Small intestine (tissue), 7 donors: ENCODE measurements at regions not wholly inside any gene's neighbourhood (a gene's known extent, or its start where the extent isn't known, plus 50 kb on each side); places are given as distances from the start of the nearest gene placed in this dataset.

Source experiments
- DNase-seq, 2 donors: peaks; one replicate each; pipeline versions ENCODE4 v3.0.0 to v3.0.0-alpha.2; 2013
- FAIRE-seq: peaks from 2 replicates; lab custom pipeline; 2012; peaks lifted over from hg19 to GRCh38; lab: Jason Lieb, UNC
- H3K27ac ChIP-seq, 3 donors: one replicate each; pipeline ENCODE4 v1.5.1; 2013; ENCODE audit warnings: low read length in 2 of 3, mild to moderate bottlenecking in 2 of 3, control low read depth in 1 of 3, inconsistent platforms in 1 of 3, low read depth in 1 of 3, moderate library complexity in 1 of 3
- H3K27me3 ChIP-seq, 3 donors: one replicate each; pipeline ENCODE4 v1.6.1; 2013; ENCODE audit warnings: low read length in 3 of 3, inconsistent platforms in 1 of 3; ENCODE audit not compliant: control insufficient read depth in 3 of 3, insufficient read depth in 3 of 3
- H3K36me3 ChIP-seq, 3 donors: one replicate each; pipeline ENCODE4 v1.6.1; 2013; ENCODE audit warnings: low read length in 3 of 3, inconsistent platforms in 1 of 3, low read depth in 1 of 3, mild to moderate bottlenecking in 1 of 3, moderate library complexity in 1 of 3; ENCODE audit not compliant: control insufficient read depth in 3 of 3, insufficient read depth in 2 of 3
- H3K4me1 ChIP-seq, 3 donors: one replicate each; pipeline ENCODE4 v1.6.1; 2013; ENCODE audit warnings: low read length in 2 of 3, inconsistent platforms in 1 of 3, low read depth in 1 of 3, mild to moderate bottlenecking in 1 of 3, moderate library complexity in 1 of 3; ENCODE audit not compliant: control insufficient read depth in 3 of 3, insufficient read depth in 2 of 3
- H3K4me3 ChIP-seq, 3 donors: one replicate each; pipeline ENCODE4 v1.5.1; 2013; ENCODE audit warnings: low read length in 3 of 3, control low read depth in 1 of 3, inconsistent platforms in 1 of 3, low read depth in 1 of 3, mild to moderate bottlenecking in 1 of 3, moderate library complexity in 1 of 3
- H3K9me3 ChIP-seq, 2 donors: one replicate each; pipeline ENCODE4 v1.6.1; 2013; ENCODE audit warnings: low read depth in 1 of 2, low read length in 1 of 2; ENCODE audit not compliant: control insufficient read depth in 2 of 2, insufficient read depth in 1 of 2
- WGBS, 3 donors: extraction: QIAGEN DNeasy Blood & Tissue Kit; methylation state at CpG; one replicate each; pipeline ENCODE4 v1.1.7; 2013; 5-methylcytosine and 5-hydroxymethylcytosine counted together
- donor health status: healthy with polysubstance abuse.
- donor health status: control.
- donor health status: control.
- donor health status: Bipolar disorder and iron deficiency.
- donor health status: healthy.

- WGBS, 3 donors = 41 to 46% (median 42%) methylated on average over 2 of the region's 2 CpGs
- FAIRE-seq (no peak), DNase-seq (no peak)
- no peaks in the 10 kb centered on the region for H3K9me3 ChIP-seq
- H3K4me1 ChIP-seq = no peaks in the 10 kb centered on the region
- H3K27me3 ChIP-seq = no peaks in the 10 kb centered on the region
- no peak overlapping the region for H3K27ac ChIP-seq
- H3K4me3 ChIP-seq = no peak overlapping the region
- no peaks in the 10 kb centered on the region for H3K36me3 ChIP-seq
Observed at GRCh38 chr11:103709371-103709770, 327.1 kb upstream of the DDI1 start.

GRCh38 chr11:103714246-103714645, 322.2 kb upstream of the DDI1 start:
- H3K4me1 ChIP-seq = no peaks in the 10 kb centered on the region
- no peaks in the 10 kb centered on the region for H3K36me3 ChIP-seq
- no peak overlapping the region for H3K27ac ChIP-seq
- no peaks in the 10 kb centered on the region for H3K27me3 ChIP-seq
- DNase-seq (no peak), FAIRE-seq (no peak)
- no peak overlapping the region for H3K4me3 ChIP-seq
- no peaks in the 10 kb centered on the region for H3K9me3 ChIP-seq

GRCh38 chr11:103716363-103716762, 320.1 kb upstream of the DDI1 start:
- no peak for FAIRE-seq
- no peaks in the 10 kb centered on the region for H3K36me3 ChIP-seq
- H3K4me1 ChIP-seq = no peaks in the 10 kb centered on the region
- H3K27me3 ChIP-seq = no peaks in the 10 kb centered on the region
- no peaks in the 10 kb centered on the region for H3K9me3 ChIP-seq
- no peak overlapping the region for H3K4me3 ChIP-seq
- 68 to 83% (median 72%) methylated on average over 3 of the region's 3 CpGs for WGBS, 3 donors
- no peak overlapping the region for H3K27ac ChIP-seq
- no peak for DNase-seq

- FAIRE-seq = no peak
- H3K27me3 ChIP-seq = no peaks in the 10 kb centered on the region
- H3K4me3 ChIP-seq = no peak overlapping the region
- no peaks in the 10 kb centered on the region for H3K4me1 ChIP-seq
- no peaks in the 10 kb centered on the region for H3K36me3 ChIP-seq
- peaks cover 0 to 8% of the 10 kb centered on the region in 2 donors for H3K9me3 ChIP-seq
- WGBS, 3 donors = 61 to 79% (median 61%) methylated on average over 4 of the region's 4 CpGs
- no peak for DNase-seq
- no peak overlapping the region for H3K27ac ChIP-seq
Observed at GRCh38 chr11:103727262-103727661, 309.2 kb upstream of the DDI1 start.

GRCh38 chr11:103729617-103730016, 306.8 kb upstream of the DDI1 start:
- H3K4me1 ChIP-seq = no peaks in the 10 kb centered on the region
- H3K9me3 ChIP-seq = peaks cover 0 to 6% of the 10 kb centered on the region in 2 donors
- H3K27me3 ChIP-seq = no peaks in the 10 kb centered on the region
- H3K27ac ChIP-seq = no peak overlapping the region
- H3K4me3 ChIP-seq = no peak overlapping the region
- FAIRE-seq = no peak
- DNase-seq = no peak
- no peaks in the 10 kb centered on the region for H3K36me3 ChIP-seq

GRCh38 chr11:103730131-103730940, 306.1 kb upstream of the DDI1 start:
- no peak for FAIRE-seq

GRCh38 chr11:103731670-103732069, 304.8 kb upstream of the DDI1 start:
- H3K27ac ChIP-seq = no peak overlapping the region
- FAIRE-seq (no peak), DNase-seq (no peak)
- WGBS, 3 donors = 47 to 48% (median 48%) methylated on average over 2 of the region's 2 CpGs
- no peaks in the 10 kb centered on the region for H3K36me3 ChIP-seq
- no peak overlapping the region for H3K4me3 ChIP-seq
- H3K27me3 ChIP-seq = no peaks in the 10 kb centered on the region
- no peaks in the 10 kb centered on the region for H3K4me1 ChIP-seq
- peaks cover 0 to 6% of the 10 kb centered on the region in 2 donors for H3K9me3 ChIP-seq

More at GRCh38 chr11:103730131-103730940, 306.1 kb upstream of the DDI1 start:
- peaks cover 0 to 6% of the 10 kb centered on the region in 2 donors for H3K9me3 ChIP-seq
- WGBS, 3 donors = 51 to 66% (median 55%) methylated on average over 2 of the region's 2 CpGs
- H3K27ac ChIP-seq = no peak overlapping the region
- no peaks in the 10 kb centered on the region for H3K27me3 ChIP-seq
- H3K36me3 ChIP-seq = no peaks in the 10 kb centered on the region
- no peaks in the 10 kb centered on the region for H3K4me1 ChIP-seq
- H3K4me3 ChIP-seq = no peak overlapping the region
- DNase-seq = no peak

GRCh38 chr11:103733889-103734288, 302.6 kb upstream of the DDI1 start:
- no peaks in the 10 kb centered on the region for H3K27me3 ChIP-seq
- no peak overlapping the region for H3K4me3 ChIP-seq
- H3K9me3 ChIP-seq = no peaks in the 10 kb centered on the region
- no peaks in the 10 kb centered on the region for H3K4me1 ChIP-seq
- no peaks in the 10 kb centered on the region for H3K36me3 ChIP-seq
- no peak overlapping the region for H3K27ac ChIP-seq
- 39 to 57% (median 50%) methylated on average over 1 of the region's 1 CpG for WGBS, 3 donors
- FAIRE-seq (no peak), DNase-seq (no peak)
